Activated CD8-positive, alpha-beta memory T cell treated with anti-CD3 and anti-CD28 coated beads for 36 hours (primary cell): ENCODE measurements at regions not wholly inside any gene's neighbourhood (a gene's known extent, or its start where the extent isn't known, plus 50 kb on each side); places are given as distances from the start of the nearest gene placed in this dataset.

Experiments
- CTCF ChIA-PET: fragments of 350-600 bp; sonication (Branson Sonifier 250); formaldehyde crosslinking; loops from one replicate; lab custom pipeline; 2021; ENCODE audit warnings: antibody characterized with exemption; lab: Charles Lee
- POLR2A ChIA-PET: fragments of 350-600 bp; sonication (Branson Sonifier 250); formaldehyde crosslinking; loops from one replicate; lab custom pipeline; 2021; ENCODE audit warnings: antibody characterized with exemption; lab: Charles Lee

- CTCF ChIA-PET = no interaction called here
- POLR2A ChIA-PET = no interaction called here
Measured at GRCh38 chr14:98501836-98502235, 770.2 kb downstream of the BCL11B start.

DNA sequence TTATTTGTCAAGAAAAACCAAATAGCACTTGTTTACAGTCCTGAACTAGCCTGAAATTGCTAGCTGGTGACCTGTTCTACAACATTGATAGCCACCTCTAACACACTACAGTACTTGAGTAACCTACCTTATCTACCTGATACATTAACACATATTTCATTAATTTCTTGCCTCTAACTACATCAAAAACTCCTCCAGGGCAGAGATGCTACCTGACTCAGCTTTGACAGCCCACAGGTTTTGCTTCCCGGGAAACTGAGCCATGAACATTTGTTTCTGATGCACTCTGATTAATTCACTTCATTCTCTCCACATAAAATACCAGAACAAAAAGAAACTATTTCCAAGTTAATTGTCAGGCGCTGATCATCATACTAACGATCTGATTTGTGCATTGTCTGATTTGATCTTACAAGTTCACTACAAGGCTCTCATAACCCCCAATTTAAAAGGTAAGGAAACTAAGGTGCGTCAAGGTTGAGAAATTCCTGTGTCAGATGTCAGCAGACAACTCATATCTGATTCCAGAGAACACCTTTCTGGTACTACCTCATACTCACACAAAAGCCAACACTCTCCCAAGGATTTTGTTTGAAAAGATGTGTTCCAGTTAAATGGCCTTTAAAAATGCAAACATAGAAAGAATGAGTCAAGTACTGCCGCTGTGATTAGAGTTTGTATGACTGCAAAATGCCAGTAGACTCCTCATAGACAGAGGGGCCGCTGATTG, 768.7 kb downstream of the BCL11B start:
- ChIA-PET CTCF (no interaction called here), POLR2A (no interaction called here)

DNA sequence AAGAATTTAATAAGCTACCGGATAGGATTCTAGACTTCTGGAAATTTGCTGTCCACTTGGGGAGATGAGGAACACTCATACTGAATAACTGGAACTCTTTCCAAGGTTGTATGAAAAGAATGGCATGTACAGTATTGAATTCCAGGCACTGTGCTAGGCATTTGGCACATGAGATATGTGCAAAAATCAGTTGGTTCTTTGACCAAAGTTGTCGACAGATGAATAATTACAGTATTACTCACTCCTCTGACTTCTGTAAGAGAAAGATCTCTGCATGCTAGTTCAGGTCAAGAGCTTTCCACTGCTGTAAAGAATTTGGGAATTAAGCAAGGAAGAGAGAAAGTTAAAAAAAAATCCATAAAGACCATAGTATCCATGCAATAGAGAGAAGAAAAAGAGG, 764.7 kb downstream of the BCL11B start:
- CTCF ChIA-PET = interaction anchor here (0.5 kb wide), 1 partner anchor 94 kb away, joined by 3 read pairs; no protein-coding TSS in a partner anchor
- POLR2A ChIA-PET = no interaction called here

DNA sequence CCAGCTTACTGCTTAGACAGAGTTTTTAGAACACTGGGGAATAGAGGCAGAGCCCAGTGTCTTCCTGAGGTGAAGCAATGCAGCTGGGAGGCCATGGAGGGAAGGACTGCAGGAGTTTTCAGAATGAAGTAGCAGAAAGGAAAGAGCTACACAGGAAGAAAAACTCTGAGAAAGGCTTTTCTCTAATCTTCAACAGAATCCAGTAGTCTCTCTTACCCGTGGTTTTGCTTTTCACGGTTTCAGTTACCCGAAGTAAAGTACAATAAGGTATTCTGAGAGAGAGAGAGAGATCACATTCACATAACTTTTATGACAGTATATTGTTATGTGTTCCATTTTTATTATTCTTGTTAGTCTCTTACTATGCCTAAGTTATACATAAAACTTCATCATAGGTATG, 761.6 kb downstream of the BCL11B start:
- CTCF ChIA-PET = no interaction called here
- POLR2A ChIA-PET = no interaction called here

DNA sequence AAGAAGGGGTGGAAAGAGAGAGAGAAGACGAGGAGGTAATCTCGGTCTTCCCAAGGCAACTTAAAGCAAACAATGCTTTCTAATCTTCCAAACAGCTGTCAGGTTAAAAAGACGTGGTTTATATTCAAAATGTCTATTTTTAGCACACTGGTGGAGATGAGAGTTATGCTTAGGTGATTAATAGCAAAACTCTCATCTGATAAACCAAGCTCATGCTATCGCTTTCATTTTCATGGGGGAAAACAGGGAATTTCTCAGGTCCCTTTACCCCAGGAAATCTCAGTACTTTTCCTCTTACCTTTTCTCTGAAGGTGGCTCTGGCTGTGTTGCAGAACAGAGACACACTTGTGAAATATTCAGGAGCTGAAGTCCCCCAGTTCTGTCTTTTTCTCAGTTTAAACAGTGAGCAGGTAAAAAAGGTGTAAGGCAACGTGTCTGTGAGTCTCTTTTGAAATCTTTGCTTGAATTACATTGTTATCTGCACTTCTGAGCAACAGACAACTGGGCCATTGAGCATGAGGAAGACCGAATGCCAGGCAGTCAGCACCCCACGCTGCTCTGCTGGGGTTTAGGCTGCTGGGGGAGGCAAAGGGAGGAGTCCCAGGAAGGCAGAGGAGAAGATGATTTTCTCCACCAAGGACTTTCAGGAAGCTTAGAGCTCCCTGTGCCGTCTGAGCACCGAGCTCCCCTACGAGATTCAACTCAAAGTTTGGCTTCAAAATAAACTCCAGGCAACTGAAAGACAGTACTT, 759.3 kb downstream of the BCL11B start:
- POLR2A ChIA-PET = no interaction called here
- CTCF ChIA-PET = no interaction called here

DNA sequence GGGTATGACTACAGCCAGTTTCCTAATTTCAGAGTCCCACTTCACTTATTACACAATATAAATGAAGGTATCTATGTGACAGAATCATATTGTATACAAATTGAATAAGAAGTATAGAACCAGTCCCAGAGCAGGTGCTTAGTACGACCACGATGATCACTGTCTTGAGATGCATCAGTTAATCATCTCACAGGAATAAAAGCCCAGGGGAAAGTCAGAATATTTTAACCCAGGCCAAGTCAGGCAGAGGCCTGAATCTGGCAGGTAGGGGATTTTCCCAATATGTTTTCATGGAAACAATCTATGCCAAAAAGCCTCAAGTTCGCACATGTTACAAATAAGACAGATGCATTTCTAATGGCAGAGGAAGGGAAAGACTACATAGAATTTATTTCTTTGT, 758.4 kb downstream of the BCL11B start:
- POLR2A ChIA-PET = no interaction called here
- CTCF ChIA-PET = no interaction called here

DNA sequence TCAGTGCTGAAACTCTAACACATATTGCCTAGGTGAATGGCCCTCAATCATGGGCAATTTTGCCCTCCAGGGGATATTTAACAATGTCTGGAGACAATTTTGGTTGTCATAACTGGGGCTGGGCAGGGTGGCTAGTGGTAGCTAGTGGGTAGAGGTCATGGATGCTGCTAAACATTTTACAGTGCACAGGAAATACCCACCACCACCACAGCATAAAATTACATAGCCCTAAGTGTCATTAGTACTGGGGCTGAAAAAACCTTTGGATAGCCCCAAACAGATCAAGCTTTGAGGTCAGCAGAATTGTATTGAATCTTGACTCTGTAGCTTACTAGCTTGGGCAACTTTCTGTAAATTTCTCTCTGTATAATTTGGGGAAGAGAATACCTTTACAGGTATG, 758.0 kb downstream of the BCL11B start:
- CTCF ChIA-PET = no interaction called here
- POLR2A ChIA-PET = no interaction called here

DNA sequence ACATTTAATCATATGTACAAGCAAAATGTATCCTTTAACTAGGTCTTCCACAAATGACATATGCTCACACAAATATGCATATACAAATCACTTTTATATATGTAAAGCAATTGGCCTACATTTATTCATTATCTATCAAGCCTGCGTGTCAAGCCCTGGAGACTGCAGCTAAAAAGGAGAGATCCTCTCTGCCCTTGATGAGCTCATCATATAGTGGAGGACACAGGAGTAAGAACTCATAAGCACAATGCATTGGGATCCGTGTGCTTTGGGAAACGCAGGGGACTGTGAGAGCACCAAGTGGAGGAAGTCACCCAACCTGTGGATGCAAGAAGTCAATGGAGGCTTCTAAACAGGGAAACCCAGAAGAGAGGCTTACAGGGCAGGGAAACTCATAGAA, 735.7 kb downstream of the BCL11B start:
- CTCF ChIA-PET = no interaction called here
- POLR2A ChIA-PET = no interaction called here

- POLR2A ChIA-PET = no interaction called here
Measured at GRCh38 chr14:98542316-98542715, 729.7 kb downstream of the BCL11B start.

DNA sequence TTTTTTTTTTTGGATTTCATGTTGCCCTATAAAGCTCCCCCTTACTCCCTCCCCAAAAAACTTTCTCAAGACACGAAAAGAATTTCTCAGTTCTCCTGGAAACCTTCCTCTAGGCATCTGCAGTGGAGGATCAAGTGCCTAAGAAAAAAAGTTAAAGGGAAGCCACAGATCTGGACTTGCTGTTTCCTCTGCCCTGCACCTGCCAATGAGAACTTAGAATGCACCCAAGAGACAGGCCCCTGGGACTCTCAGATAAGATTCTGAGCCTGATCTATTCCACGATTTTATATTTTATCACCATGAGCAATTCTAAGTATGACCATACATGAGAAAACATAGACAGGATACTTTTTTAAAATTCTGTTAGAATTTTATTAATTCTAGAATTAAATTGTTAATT, 728.9 kb downstream of the BCL11B start:
- ChIA-PET POLR2A (no interaction called here), CTCF (no interaction called here)

More at GRCh38 chr14:98542316-98542715, 729.7 kb downstream of the BCL11B start:
- CTCF ChIA-PET = no interaction called here

GRCh38 chr14:98544174-98544573, 727.8 kb downstream of the BCL11B start:
- POLR2A ChIA-PET = no interaction called here
- CTCF ChIA-PET = no interaction called here

GRCh38 chr14:98545181-98545580, 726.8 kb downstream of the BCL11B start:
- ChIA-PET CTCF (no interaction called here), POLR2A (no interaction called here)

DNA sequence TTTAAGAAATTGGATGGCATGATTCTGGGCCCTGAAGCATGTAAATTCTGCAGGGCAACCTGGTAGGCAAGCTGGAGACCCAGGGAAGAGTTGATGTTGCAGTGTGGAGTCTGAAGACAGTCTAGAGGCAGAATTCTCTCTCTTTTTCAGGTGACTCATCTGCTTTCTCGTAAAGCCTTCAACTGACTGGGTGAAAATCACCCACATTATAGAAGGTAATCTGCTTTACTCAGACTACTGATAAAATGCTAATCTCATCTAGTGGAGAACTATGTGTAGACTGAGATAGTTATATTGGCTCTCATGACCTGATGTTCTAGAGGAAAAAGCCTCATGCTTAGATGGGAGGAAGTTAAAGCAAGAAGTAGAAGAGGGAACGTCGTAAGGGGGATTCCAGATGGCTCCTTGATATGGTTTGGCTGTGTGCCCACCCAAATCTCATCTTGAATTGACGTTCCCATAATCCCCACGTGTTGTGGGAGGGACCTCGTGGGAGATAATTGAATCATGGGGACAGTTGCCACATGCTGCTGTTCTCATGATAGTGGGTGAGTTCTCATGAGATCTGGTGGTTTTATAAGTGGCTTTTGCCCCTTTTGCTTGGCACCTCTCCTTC, 723.8 kb downstream of the BCL11B start:
- ChIA-PET CTCF (no interaction called here), POLR2A (no interaction called here)

DNA sequence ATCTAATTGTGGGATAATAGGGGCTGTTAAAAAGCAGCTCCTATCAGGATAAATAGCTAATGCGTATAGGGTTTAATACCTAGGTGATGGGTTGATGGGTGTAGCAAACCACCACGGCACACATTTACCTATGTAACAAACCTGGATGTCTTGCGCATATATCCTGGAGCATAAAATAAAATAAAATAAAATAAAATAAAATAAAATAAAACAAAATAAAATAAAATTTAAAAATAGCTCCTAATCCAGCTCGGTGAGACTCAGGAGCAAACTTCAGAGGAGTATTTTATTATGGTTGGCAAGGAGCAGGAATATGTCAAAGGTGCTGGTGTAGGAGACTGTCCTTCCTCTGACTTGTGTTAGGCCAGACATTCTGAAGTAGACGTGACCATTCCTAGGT, 721.0 kb downstream of the BCL11B start:
- POLR2A ChIA-PET = no interaction called here
- CTCF ChIA-PET = no interaction called here

DNA sequence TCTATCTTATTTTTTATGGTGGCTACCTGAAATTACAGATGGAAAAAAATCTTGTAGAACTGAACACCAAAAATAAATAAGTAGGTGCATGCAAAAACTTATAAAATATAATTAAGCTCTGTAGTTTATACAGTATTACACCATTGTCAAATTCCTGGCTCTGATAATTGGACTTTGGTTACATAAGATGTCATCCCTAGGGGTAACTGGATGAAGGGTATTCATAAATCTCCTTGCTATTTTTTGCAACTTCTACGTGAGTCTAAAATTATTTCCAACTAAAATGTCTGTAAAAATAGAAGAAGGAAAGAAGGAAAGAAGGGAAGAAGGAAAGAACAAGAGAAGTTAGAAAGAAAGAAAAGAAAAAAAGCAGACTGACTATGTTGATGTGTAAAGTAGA, 716.6 kb downstream of the BCL11B start:
- ChIA-PET CTCF (no interaction called here), POLR2A (no interaction called here)

DNA sequence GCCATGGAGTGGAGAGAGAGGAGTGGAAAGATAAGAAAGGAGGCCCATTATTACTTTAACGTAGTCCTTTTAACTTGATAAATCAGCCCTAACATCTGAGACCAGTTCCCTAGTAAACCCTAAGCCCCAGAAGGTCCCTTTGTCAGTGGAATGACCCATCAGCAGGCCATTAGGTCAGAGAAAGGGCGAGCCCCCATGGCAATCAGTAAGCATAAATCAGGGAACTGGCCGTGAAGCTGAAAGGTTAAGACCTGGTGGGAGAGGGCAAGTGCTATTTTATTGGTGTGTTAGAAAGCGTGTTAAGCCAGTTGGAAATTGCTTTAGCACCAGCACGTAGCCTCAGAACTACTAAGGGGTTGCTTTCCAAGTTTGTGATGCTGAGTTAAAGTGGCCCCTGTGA, 708.0 kb downstream of the BCL11B start:
- POLR2A ChIA-PET = no interaction called here
- CTCF ChIA-PET = no interaction called here

DNA sequence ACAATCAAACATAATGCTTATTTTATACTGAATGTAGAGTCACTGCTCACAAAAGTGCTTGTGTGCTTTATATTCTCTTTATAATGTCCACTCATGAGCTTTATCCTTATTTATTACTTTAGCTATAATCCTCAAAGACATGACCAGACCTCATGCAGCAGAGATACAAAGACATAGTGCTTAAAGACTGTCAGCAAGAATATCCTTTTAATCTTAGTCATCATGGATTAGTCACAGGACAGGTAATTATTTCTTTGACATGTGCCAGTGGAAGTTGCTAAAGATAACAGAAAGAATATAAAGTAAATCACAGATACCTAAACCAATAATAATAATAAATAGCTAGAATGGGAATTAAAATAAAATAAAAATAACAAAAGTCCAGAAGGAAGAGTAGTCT, 707.5 kb downstream of the BCL11B start:
- ChIA-PET CTCF (no interaction called here), POLR2A (no interaction called here)

GRCh38 chr14:98571104-98571503, 700.9 kb downstream of the BCL11B start:
- ChIA-PET CTCF (no interaction called here), POLR2A (no interaction called here)

DNA sequence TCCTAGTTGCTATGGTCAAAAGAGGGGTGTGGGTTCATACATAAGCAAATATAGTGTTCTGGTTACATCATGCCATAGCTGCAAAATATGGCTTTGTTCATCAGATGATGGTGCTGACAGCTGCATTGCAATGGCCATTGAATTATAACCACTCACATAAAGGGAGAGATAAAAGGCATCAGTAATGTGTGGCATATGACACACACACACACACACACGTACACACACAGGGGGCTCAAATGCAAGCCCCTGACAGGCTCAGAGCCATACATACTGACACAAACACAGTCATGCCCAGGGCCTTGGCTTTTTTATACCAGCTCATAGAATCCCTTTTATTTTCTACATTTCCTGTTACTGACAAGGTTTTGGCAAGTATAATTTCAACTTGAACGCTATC, 698.9 kb downstream of the BCL11B start:
- ChIA-PET POLR2A (no interaction called here), CTCF (no interaction called here)

DNA sequence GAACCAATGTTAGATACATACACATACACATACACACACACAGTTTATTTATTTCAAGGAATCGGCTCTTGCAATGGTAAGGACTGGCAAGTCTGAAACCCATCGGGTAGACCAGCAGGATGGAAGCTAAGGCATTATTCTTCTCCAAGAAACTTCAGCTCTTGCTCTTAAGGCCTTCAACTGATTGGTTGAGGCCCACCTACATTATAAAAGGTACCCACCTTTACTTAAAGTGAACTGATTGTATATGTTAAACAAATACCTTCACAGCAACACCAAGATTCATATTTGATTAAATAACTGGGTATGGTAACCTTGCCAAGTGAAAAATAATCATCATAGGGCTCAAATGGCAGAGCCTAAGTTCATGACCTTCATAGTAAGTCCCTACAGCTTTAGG, 695.5 kb downstream of the BCL11B start:
- POLR2A ChIA-PET = no interaction called here
- CTCF ChIA-PET = no interaction called here

DNA sequence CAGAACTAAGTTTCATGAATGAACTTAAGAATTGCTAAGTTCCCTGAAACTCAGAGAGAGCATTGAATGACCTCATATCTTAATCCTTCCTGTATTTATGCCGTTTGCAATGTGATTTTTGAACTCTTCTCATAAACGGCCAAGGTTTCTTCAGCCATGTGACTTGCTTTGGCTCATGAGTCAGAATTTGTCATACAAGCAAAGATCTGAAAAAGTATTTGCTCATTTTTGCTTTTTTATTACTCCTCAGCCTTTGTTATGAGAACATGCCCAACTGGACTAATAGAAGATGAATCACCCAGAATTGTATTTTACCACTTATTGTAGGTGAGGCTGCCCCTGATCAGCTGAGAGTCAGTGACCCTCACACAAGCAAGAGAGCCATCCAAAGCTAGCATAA, 693.8 kb downstream of the BCL11B start:
- ChIA-PET CTCF (no interaction called here), POLR2A (no interaction called here)
